SK-MEL-5 (cell line): ENCODE measurements at regions not wholly inside any gene's neighbourhood (a gene's known extent, or its start where the extent isn't known, plus 50 kb on each side); places are given as distances from the start of the nearest gene placed in this dataset.
"Not testable (repeated sequence)": the region's sequence is repeated elsewhere in the genome, so short reads cannot be mapped to it uniquely, and the experiment has no call there.

Experiments used
- DNase-seq: peaks from one replicate; pipeline ENCODE4 v3.0.0-alpha.2; 2016; ENCODE audit warnings: low read depth, low spot score
- in situ Hi-C: cut with HindIII; loops from 2 replicates; pipeline ENCODE4 v1.10.0; 2016; ENCODE audit warnings: low sequenced_read_pairs, high pct_unique_total_duplicates, low pct_unique_long_range_greater_than_20kb

- no peak for DNase-seq
- in situ Hi-C loops = no loop called here
These were observed 91.7 kb downstream of the MDH1 start for GRCh38 chr2:63680455-63680854.

DNA sequence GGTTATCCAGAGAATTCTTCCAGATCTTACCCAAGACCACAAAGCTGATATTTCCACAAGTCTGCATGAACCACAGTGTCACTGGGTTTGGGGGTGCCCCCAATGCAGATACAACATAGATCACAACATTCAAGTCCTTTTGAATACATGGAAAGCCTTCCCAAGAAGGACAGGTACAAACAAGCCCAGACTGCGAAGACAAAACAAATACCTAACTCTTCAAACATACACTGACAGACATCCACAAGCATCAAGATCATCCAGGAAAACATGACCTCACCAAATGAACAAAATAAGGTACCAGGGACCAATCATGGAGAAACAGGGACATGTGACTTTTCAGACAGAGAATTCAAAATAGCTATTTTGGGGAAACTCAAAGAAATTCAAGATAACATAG lies 93.1 kb downstream of the MDH1 start:
- DNase-seq = no peak
- in situ Hi-C loops = no loop called here

- in situ Hi-C loops = no loop called here
These were observed 103.3 kb downstream of the MDH1 start for GRCh38 chr2:63692002-63692606.

DNA sequence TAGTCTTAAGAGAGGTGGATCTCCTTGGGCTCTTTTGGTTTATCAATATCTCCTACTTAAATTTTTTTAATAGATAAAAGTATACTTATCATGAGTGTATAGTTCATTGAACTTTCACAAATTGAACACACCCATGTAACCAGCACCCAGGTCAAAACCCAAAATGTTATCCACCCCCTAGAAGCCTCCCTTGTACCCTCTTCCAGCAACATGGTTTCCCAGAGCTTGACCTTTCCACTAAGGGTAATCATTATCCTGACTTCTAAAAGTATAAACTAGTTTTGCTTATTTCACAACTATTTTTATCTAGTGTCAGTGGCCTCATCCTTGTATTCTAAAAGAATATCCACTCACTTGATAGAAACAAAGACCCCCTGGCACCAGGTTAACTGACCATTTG lies 106.8 kb downstream of the MDH1 start:
- no peak for DNase-seq
- in situ Hi-C loops = no loop called here

More at GRCh38 chr2:63692002-63692606, 103.3 kb downstream of the MDH1 start:
- DNase-seq = peak; percentile 69

DNA sequence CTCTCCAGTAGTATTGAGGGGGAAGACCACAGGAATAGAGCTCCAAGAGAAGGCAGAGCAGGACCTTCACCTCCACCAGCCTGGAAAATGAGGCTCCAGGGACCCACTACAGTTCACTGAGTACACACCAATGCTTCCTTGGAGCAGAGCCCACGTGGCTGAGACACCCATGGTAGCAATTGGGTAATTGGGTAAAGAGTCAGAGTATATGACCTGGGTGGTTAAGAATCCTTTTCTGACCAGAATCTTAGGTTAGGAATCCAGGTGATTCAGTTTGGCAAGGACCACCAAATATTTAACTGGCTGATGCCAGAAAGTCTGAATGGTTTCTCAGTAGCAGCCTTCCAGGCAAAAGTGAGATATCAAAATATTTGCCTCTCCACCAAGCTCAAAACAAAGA lies 107.7 kb downstream of the MDH1 start:
- in situ Hi-C loops = no loop called here
- no peak for DNase-seq

DNA sequence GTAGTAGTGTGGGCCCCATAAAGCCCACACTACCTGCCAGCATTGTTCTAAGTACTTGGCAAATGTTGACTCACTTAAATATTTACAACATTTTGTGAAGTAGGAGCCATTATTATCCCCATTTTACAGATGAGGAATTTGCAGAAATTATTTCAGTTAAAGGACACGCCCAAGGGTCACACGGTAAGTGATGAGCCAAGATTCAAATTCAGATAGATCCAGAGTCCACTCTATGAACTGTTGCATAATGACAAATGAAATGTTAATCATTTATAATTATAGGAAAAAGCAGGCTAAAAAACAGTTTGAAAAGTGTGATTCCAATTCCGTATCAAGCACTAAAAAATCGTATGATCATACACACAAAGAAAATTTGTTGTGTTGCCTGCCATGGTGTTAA lies 108.4 kb downstream of the MDH1 start:
- DNase-seq = no peak
- in situ Hi-C loops = no loop called here

- DNase-seq = peak; percentile 84
- in situ Hi-C loops = no loop called here
These were observed 110.2 kb downstream of the MDH1 start for GRCh38 chr2:63698786-63699548.

- DNase-seq = no peak
- in situ Hi-C loops = no loop called here
These were observed 110.7 kb downstream of the MDH1 start for GRCh38 chr2:63699549-63699839.

- in situ Hi-C loops = no loop called here
- DNase-seq = no peak
These were observed 111.5 kb downstream of the MDH1 start for GRCh38 chr2:63700271-63700670.

DNA sequence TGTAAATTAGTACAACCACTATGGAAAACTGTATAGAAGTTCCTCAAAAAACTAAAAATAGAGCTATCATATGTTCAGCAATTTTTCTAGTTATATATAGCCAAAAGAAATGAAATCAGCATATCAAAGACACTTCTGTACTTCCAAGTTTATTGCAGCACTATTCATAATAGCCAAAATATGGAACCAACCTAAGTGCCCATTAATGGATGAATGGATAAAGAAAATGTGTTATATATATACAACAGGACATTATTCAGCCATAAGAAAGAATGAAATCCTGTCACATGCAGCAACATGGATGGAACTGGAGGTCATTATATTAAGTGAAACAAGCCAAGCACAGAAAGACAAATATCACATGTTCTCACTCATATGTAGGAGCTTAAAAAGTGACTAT lies 112.6 kb downstream of the MDH1 start:
- DNase-seq = peak; percentile 69
- in situ Hi-C loops = no loop called here

- in situ Hi-C loops, DNase-seq: not testable (repeated sequence)
These were observed 117.3 kb downstream of the MDH1 start for GRCh38 chr2:63706084-63706483.

- DNase-seq = no peak
- in situ Hi-C loops = no loop called here
These were observed 122.0 kb downstream of the MDH1 start for GRCh38 chr2:63710732-63711131.

GRCh38 chr2:63712748-63713147 lies 124.0 kb downstream of the MDH1 start:
- peak; percentile 38 for DNase-seq
- in situ Hi-C loops = no loop called here

GRCh38 chr2:63716146-63716545 lies 125.5 kb upstream of the UGP2 start:
- DNase-seq = no peak
- in situ Hi-C loops = no loop called here

DNA sequence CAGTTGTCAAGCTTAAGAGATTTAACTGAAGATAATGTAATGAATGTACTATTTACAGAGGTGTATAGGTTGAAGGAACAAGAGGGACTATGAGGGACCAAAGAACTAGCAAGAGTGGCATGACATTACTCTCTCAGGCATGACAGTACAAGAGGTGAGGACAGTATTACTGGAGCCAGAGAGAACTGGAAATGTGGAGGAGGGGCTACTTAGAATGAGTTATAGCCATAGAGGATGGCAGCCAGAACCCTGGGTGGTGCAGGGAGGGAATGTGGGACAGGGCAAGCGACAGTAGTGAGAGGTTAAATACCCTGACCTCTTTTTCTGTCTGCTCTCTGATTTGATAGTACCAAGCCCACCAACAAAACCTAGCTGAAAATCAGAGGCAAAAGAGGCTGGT lies 122.6 kb upstream of the UGP2 start:
- DNase-seq = no peak

DNA sequence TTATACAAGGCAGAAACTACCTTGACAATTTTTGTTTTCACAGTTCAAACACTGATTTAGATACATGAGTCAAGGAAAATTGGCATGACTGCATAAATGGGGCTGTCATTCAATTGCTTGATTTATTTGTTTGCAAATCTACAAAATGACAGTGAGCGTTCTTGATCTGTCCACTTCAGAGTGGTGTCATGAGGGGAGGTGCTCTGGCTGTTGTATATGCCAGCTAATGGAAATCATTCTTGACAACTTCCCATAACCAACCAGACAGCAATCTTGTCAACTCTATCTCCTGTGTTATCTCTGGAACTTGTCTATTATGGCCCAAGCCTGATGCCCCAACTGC lies 120.6 kb upstream of the UGP2 start:
- in situ Hi-C loops = no loop called here
- no peak for DNase-seq

More for the DNA sequence above, 122.6 kb upstream of the UGP2 start:
- in situ Hi-C loops = no loop called here

DNA sequence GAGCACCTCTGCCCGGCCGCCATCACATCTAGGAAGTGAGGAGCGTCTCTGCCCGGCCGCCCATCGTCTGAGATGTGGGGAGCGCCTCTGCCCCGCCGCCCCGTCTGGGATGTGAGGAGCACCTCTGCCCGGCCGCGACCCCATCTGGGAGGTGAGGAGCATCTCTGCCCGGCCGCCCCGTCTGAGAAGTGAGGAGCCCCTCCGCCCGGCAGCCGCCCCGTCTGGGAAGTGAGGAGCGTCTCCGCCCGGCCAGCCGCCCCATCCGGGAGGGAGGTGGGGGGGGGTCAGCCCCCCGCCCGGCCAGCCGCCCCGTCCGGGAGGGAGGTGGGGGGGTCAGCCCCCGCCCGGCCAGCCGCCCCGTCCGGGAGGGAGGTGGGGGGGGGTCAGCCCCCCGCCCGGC lies 119.4 kb upstream of the UGP2 start:
- DNase-seq, in situ Hi-C loops: not testable (repeated sequence)

DNA sequence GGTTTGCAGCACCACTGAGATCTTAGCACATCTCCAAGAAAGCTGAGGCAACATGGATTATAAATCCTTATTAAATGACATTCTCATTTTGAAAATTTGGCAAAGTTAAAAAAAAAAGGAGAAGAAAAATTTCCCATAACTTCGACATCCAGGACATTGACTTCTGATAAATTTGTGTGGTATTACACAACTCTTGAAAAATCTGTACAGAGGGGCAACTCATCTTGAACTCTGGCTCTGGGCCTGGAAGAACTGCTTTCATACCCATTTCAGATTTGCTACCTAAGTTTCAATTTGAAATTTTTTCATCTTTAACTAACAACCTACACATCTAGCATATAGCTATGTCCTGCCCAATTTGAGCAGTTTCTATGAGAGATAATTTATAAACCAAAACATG lies 118.0 kb upstream of the UGP2 start:
- no peak for DNase-seq
- in situ Hi-C loops = no loop called here

GRCh38 chr2:63725212-63725611 lies 116.5 kb upstream of the UGP2 start:
- DNase-seq, in situ Hi-C loops: not testable (repeated sequence)

- DNase-seq = no peak
- in situ Hi-C loops = no loop called here
These were observed 112.3 kb upstream of the UGP2 start for GRCh38 chr2:63729362-63729761.
